GM23338 (cell line): ENCODE measurements at regions not wholly inside any gene's neighbourhood (a gene's known extent, or its start where the extent isn't known, plus 50 kb on each side); places are given as distances from the start of the nearest gene placed in this dataset.

Experiments used
- ATAC-seq: fragments of 200-7000 bp; cut with Tn5 transposase; 3 replicates; pipeline ENCODE4 v1.9.1; 2020
- DNase-seq: peaks from one replicate; pipeline ENCODE4 v3.0.0-alpha.2; 2015; ENCODE audit warnings: low spot score
- H2AFZ ChIP-seq: fragments of 200-600 bp; sonication (generic); 2 replicates; pipeline ENCODE4 v1.8.0; 2016; ENCODE audit warnings: antibody characterized with exemption, mild to moderate bottlenecking, moderate library complexity
- H3F3A ChIP-seq: fragments of 200-600 bp; sonication (generic); replicated peaks from 2 replicates; pipeline ENCODE4 v1.8.0; 2017; ENCODE audit warnings: antibody characterized with exemption, mixed run types, low read depth
- H3K27ac ChIP-seq: fragments of 200-600 bp; sonication (generic); 2 replicates; pipeline ENCODE4 v1.6.1; 2016; ENCODE audit warnings: low read depth
- H3K27me3 ChIP-seq: fragments of 200-600 bp; sonication (generic); 2 replicates; pipeline ENCODE4 v1.8.0; 2016; ENCODE audit warnings: mild to moderate bottlenecking, mixed run types, moderate library complexity; ENCODE audit not compliant: insufficient read depth
- H3K36me3 ChIP-seq: fragments of 200-600 bp; sonication (generic); 2 replicates; pipeline ENCODE4 v1.8.0; 2016; ENCODE audit warnings: mild to moderate bottlenecking; ENCODE audit not compliant: insufficient read depth
- H3K4me1 ChIP-seq: fragments of 200-600 bp; sonication (generic); 2 replicates; pipeline ENCODE4 v1.8.0; 2016; ENCODE audit warnings: mild to moderate bottlenecking, moderate library complexity; ENCODE audit not compliant: insufficient read depth
- H3K4me2 ChIP-seq: fragments of 200-600 bp; sonication (generic); 2 replicates; pipeline ENCODE4 v1.7.1; 2017; ENCODE audit warnings: mixed run types
- H3K4me3 ChIP-seq: fragments of 200-600 bp; sonication (generic); 2 replicates; pipeline ENCODE4 v1.6.1; 2016; ENCODE audit warnings: mixed run types
- H3K79me2 ChIP-seq: fragments of 200-600 bp; sonication (generic); replicated peaks from 2 replicates; pipeline ENCODE4 v1.8.0; 2017; ENCODE audit warnings: mild to moderate bottlenecking; ENCODE audit not compliant: insufficient read depth
- H3K9me2 ChIP-seq: fragments of 200-600 bp; sonication (generic); 2 replicates; pipeline ENCODE4 v1.8.0; 2017; ENCODE audit not compliant: insufficient read depth
- H4K20me1 ChIP-seq: fragments of 200-600 bp; sonication (generic); replicated peaks from 2 replicates; pipeline ENCODE4 v1.8.0; 2017; ENCODE audit warnings: mild to moderate bottlenecking; ENCODE audit not compliant: insufficient read depth
- H3K27ac Mint-ChIP-seq: 2 replicates; pipeline ENCODE4 v1.8.0; 2020; ENCODE audit warnings: inconsistent platforms, mild to moderate bottlenecking, moderate library complexity, mixed read lengths
- H3K27me3 Mint-ChIP-seq: 3 replicates; pipeline ENCODE4 v1.8.0; 2022; ENCODE audit warnings: low read depth, mild to moderate bottlenecking, moderate library complexity, mixed read lengths, inconsistent platforms; ENCODE audit not compliant: insufficient read depth, poor library complexity
- H3K36me3 Mint-ChIP-seq: 3 replicates; pipeline ENCODE4 v1.8.0; 2021; ENCODE audit warnings: low read depth, mild to moderate bottlenecking, inconsistent platforms, moderate library complexity, mixed read lengths
- H3K4me1 Mint-ChIP-seq: 3 replicates; pipeline ENCODE4 v1.8.0; 2020; ENCODE audit warnings: mild to moderate bottlenecking, inconsistent platforms, mixed read lengths
- H3K4me3 Mint-ChIP-seq: 3 replicates; pipeline ENCODE4 v1.8.0; 2021; ENCODE audit warnings: moderate library complexity, mild to moderate bottlenecking, inconsistent platforms, mixed read lengths
- H3K9me3 Mint-ChIP-seq: 3 replicates; pipeline ENCODE4 v1.8.0; 2020; ENCODE audit warnings: moderate library complexity, mild to moderate bottlenecking, inconsistent platforms, mixed read lengths
- CREB1 ChIP-seq: fragments of 250-450 bp; sonication (Bioruptor Pico); IDR thresholded peaks from 2 replicates; pipeline ENCODE4 v1.5.0; 2020; ENCODE audit warnings: low read depth, mild to moderate bottlenecking, moderate library complexity
- ETS1 ChIP-seq: IDR thresholded peaks from 2 replicates; pipeline ENCODE4 v1.6.1; 2016; ENCODE audit warnings: antibody characterized with exemption
- EZH2 ChIP-seq: fragments of 200-600 bp; sonication (generic); IDR thresholded peaks from one replicate; pipeline ENCODE4 v1.8.0; 2017; ENCODE audit warnings: antibody characterized with exemption, mild to moderate bottlenecking, low read depth; ENCODE audit not compliant: unreplicated experiment
- EZH2phosphoT487 ChIP-seq: fragments of 200-600 bp; sonication (generic); IDR thresholded peaks from one replicate; pipeline ENCODE4 v1.8.1; 2018; ENCODE audit warnings: antibody characterized with exemption; ENCODE audit not compliant: unreplicated experiment
- NANOG ChIP-seq: IDR thresholded peaks from 2 replicates; pipeline ENCODE4 v1.6.1; 2016; ENCODE audit warnings: antibody characterized with exemption, borderline replicate concordance
- POLR2AphosphoS5 ChIP-seq: IDR thresholded peaks from 2 replicates; pipeline ENCODE4 v1.6.1; 2016; ENCODE audit warnings: antibody characterized with exemption, low read depth
- STAT1 ChIP-seq: IDR thresholded peaks from one replicate; pipeline ENCODE4 v1.6.1; 2016; ENCODE audit warnings: antibody characterized with exemption; ENCODE audit not compliant: unreplicated experiment
- ZNF114 ChIP-seq: fragments of 250-450 bp; sonication (Bioruptor Pico); IDR thresholded peaks from 2 replicates; pipeline ENCODE4 v1.5.0; 2020; ENCODE audit warnings: mild to moderate bottlenecking, moderate library complexity
- ZNF331 ChIP-seq: fragments of 250-450 bp; sonication (Bioruptor Pico); IDR thresholded peaks from 2 replicates; pipeline ENCODE4 v1.5.0; 2020; ENCODE audit warnings: low read depth, mild to moderate bottlenecking, moderate library complexity
- ZNF462 ChIP-seq: fragments of 250-450 bp; sonication (Bioruptor Pico); IDR thresholded peaks from 2 replicates; pipeline ENCODE4 v1.5.0; 2020; ENCODE audit warnings: mild to moderate bottlenecking, moderate library complexity

- peaks cover 4% of the 10 kb centered on the region; the same call in 1 of the 2 replicates for H3K4me1 ChIP-seq
- H3K36me3 ChIP-seq = no peaks in the 10 kb centered on the region
- H3K4me2 ChIP-seq = no peak overlapping the region
- H3K79me2 ChIP-seq = no peaks in the 10 kb centered on the region
- no peak for ATAC-seq
- Mint-ChIP-seq H3K27ac (no peak overlapping the region), H3K36me3 (no peaks in the 10 kb centered on the region), H3K9me3 (peaks cover 2% of the 10 kb centered on the region; the same call in 2 of the 3 replicates), H3K4me1 (peaks cover 4% of the 10 kb centered on the region; the same call in 2 of the 3 replicates), H3K4me3 (no peak overlapping the region), H3K27me3 (peaks cover 2% of the 10 kb centered on the region)
- H2AFZ ChIP-seq = no peak overlapping the region
- H3K4me3 ChIP-seq = no peak overlapping the region
- no peaks in the 10 kb centered on the region for H3F3A ChIP-seq
- no peak for DNase-seq
- H3K9me2 ChIP-seq = peaks cover 18% of the 10 kb centered on the region; the same call in 1 of the 2 replicates
- no peaks in the 10 kb centered on the region for H4K20me1 ChIP-seq
- TF ChIP-seq ETS1 (no peak), EZH2 (no peak), STAT1 (no peak)
- H3K27ac ChIP-seq = no peak overlapping the region
- no peaks in the 10 kb centered on the region for H3K27me3 ChIP-seq
Measured at GRCh38 chr6:1123386-1124375, 188.2 kb upstream of the FOXQ1 start.

- Mint-ChIP-seq H3K27me3 (peaks cover 2% of the 10 kb centered on the region), H3K36me3 (no peaks in the 10 kb centered on the region), H3K4me1 (peaks cover 5% of the 10 kb centered on the region; the same call in 2 of the 3 replicates), H3K27ac (no peak overlapping the region), H3K9me3 (peaks cover 2% of the 10 kb centered on the region; the same call in 2 of the 3 replicates), H3K4me3 (no peak overlapping the region)
- TF ChIP-seq ZNF331 (CRISPR knock-in tag) = no peak
- TF ChIP-seq NANOG = no peak
- no peak for TF ChIP-seq ZNF462 (CRISPR knock-in tag)
- no peak for TF ChIP-seq EZH2phosphoT487
- TF ChIP-seq ETS1 = no peak
- no peak for TF ChIP-seq CREB1 (CRISPR knock-in tag)
- no peak for TF ChIP-seq POLR2AphosphoS5
- TF ChIP-seq EZH2 = no peak
- TF ChIP-seq ZNF114 (CRISPR knock-in tag) = no peak
- Histone ChIP-seq H3K4me2 (no peak overlapping the region), H3K27me3 (no peaks in the 10 kb centered on the region), H4K20me1 (no peaks in the 10 kb centered on the region), H3F3A (no peaks in the 10 kb centered on the region), H3K4me1 (peaks cover 5% of the 10 kb centered on the region; the same call in 1 of the 2 replicates), H2AFZ (no peak overlapping the region), H3K36me3 (no peaks in the 10 kb centered on the region), H3K27ac (no peak overlapping the region), H3K79me2 (no peaks in the 10 kb centered on the region), H3K9me2 (peaks cover 18% of the 10 kb centered on the region; the same call in 1 of the 2 replicates), H3K4me3 (no peak overlapping the region)
- no peak for DNase-seq
- ATAC-seq = no peak
Measured at GRCh38 chr6:1122083-1122482, 189.8 kb upstream of the FOXQ1 start.
